ENCODE measurements at regions not wholly inside any gene's neighbourhood (a gene's known extent, or its start where the extent isn't known, plus 50 kb on each side); places are given as distances from the start of the nearest gene placed in this dataset.
A peak's percentile ranks its signal among the peaks of the same experiment; 100 is the strongest.
"Not testable (repeated sequence)": the region's sequence is repeated elsewhere in the genome, so short reads cannot be mapped to it uniquely, and the experiment has no call there.

- peak; percentile 8 for DNase-seq (ENCODE audit: low read depth)
These were observed 1076.5 kb upstream of the FLRT2 start for GRCh38 chr14:84453307-84453950.

GRCh38 chr14:84454114-84454513 lies 1075.8 kb upstream of the FLRT2 start:
- DNase-seq (ENCODE audit: low read depth) = no peak

GRCh38 chr14:84456946-84457345 lies 1073.0 kb upstream of the FLRT2 start:
- DNase-seq (ENCODE audit: low read depth) = no peak

- DNase-seq (ENCODE audit: low read depth) = no peak
These were observed 1071.1 kb upstream of the FLRT2 start for GRCh38 chr14:84458881-84459280.

GRCh38 chr14:84465880-84466279 lies 1064.1 kb upstream of the FLRT2 start:
- no peak for DNase-seq (ENCODE audit: low read depth)

GRCh38 chr14:84468153-84468552 lies 1061.8 kb upstream of the FLRT2 start:
- no peak for DNase-seq (ENCODE audit: low read depth)

GRCh38 chr14:84477996-84478395 lies 1051.9 kb upstream of the FLRT2 start:
- DNase-seq (ENCODE audit: low read depth) = no peak

GRCh38 chr14:84482256-84483071 lies 1047.5 kb upstream of the FLRT2 start:
- DNase-seq (ENCODE audit: low read depth) = peak; percentile 1

- DNase-seq (ENCODE audit: low read depth) = no peak
These were observed 1046.9 kb upstream of the FLRT2 start for GRCh38 chr14:84483072-84483420.

- peak; percentile 2 for DNase-seq (ENCODE audit: low read depth)
These were observed 1045.7 kb upstream of the FLRT2 start for GRCh38 chr14:84484243-84484642.

GRCh38 chr14:84485036-84485435 lies 1044.9 kb upstream of the FLRT2 start:
- no peak for DNase-seq (ENCODE audit: low read depth)

- DNase-seq (ENCODE audit: low read depth) = no peak
These were observed 1039.9 kb upstream of the FLRT2 start for GRCh38 chr14:84490081-84490480.

- DNase-seq (ENCODE audit: low read depth) = no peak
These were observed 1037.3 kb upstream of the FLRT2 start for GRCh38 chr14:84492685-84493084.

- peak; percentile 5 for DNase-seq (ENCODE audit: low read depth)
These were observed 1036.2 kb upstream of the FLRT2 start for GRCh38 chr14:84493779-84494178.

- no peak for DNase-seq (ENCODE audit: low read depth)
These were observed 1033.3 kb upstream of the FLRT2 start for GRCh38 chr14:84496677-84497076.

GRCh38 chr14:84512823-84513222 lies 1017.1 kb upstream of the FLRT2 start:
- DNase-seq (ENCODE audit: low read depth) = not testable (repeated sequence)

GRCh38 chr14:84519836-84520235 lies 1010.1 kb upstream of the FLRT2 start:
- no peak for DNase-seq (ENCODE audit: low read depth)

GRCh38 chr14:84520711-84521338 lies 1009.1 kb upstream of the FLRT2 start:
- peak; percentile 2 for DNase-seq (ENCODE audit: low read depth)

- no peak for DNase-seq (ENCODE audit: low read depth)
These were observed 1006.2 kb upstream of the FLRT2 start for GRCh38 chr14:84523746-84524145.

GRCh38 chr14:84527706-84528105 lies 1002.2 kb upstream of the FLRT2 start:
- peak; percentile 1 for DNase-seq (ENCODE audit: low read depth)

- no peak for DNase-seq (ENCODE audit: low read depth)
These were observed 997.9 kb upstream of the FLRT2 start for GRCh38 chr14:84532016-84532415.

GRCh38 chr14:84533181-84533725 lies 996.7 kb upstream of the FLRT2 start:
- no peak for DNase-seq (ENCODE audit: low read depth)

Measured in myocyte (in vitro differentiated cells).